ENCODE measurements at regions not wholly inside any gene's neighbourhood (a gene's known extent, or its start where the extent isn't known, plus 50 kb on each side); places are given as distances from the start of the nearest gene placed in this dataset.

DNA sequence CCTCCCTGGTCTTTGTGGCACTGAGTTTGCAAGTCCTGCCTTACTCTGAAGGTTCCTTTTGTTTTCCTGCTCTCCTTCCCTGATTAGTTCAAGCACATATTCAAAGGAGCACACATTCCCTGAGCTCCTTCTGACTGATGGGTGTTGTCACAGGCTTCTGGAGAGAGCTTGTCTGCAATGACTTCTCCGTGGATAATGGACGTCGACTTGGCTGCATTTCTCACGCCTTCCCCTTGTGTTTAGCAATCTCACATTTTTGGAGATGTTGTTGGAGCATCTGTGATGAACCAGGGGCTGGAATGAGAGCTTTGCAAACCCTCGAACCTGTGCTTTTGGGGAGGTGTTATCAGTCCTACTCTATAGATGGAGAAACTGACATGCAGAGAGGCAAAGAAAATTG is 375.4 kb upstream of the PROK2 start:
- TF ChIP-seq, protein P1, sequence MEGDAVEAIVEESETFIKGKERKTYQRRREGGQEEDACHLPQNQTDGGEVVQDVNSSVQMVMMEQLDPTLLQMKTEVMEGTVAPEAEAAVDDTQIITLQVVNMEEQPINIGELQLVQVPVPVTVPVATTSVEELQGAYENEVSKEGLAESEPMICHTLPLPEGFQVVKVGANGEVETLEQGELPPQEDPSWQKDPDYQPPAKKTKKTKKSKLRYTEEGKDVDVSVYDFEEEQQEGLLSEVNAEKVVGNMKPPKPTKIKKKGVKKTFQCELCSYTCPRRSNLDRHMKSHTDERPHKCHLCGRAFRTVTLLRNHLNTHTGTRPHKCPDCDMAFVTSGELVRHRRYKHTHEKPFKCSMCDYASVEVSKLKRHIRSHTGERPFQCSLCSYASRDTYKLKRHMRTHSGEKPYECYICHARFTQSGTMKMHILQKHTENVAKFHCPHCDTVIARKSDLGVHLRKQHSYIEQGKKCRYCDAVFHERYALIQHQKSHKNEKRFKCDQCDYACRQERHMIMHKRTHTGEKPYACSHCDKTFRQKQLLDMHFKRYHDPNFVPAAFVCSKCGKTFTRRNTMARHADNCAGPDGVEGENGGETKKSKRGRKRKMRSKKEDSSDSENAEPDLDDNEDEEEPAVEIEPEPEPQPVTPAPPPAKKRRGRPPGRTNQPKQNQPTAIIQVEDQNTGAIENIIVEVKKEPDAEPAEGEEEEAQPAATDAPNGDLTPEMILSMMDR (IDR thresholded peaks at IDR 0.05): no peak
- TF ChIP-seq POLR2A (IDR thresholded peaks at IDR 0.05): no peak

All from gastroesophageal sphincter (tissue), 3 donors.